HG02885 (cell line): ENCODE measurements at regions not wholly inside any gene's neighbourhood (a gene's known extent, or its start where the extent isn't known, plus 50 kb on each side); places are given as distances from the start of the nearest gene placed in this dataset.
"Not testable (repeated sequence)": the region's sequence is repeated elsewhere in the genome, so short reads cannot be mapped to it uniquely, and the experiment has no call there.

Source experiments
- ATAC-seq: cut with Tn5 transposase; IDR thresholded peaks from one replicate; pipeline ENCODE4 v1.9.1; 2021; ENCODE audit warnings: mild to moderate bottlenecking; ENCODE audit not compliant: unreplicated experiment, poor library complexity

GRCh38 chr1:208344202-208344857, 100.1 kb upstream of the PLXNA2 start:
- no peak for ATAC-seq

GRCh38 chr1:208347191-208347590, 103.0 kb upstream of the PLXNA2 start:
- ATAC-seq = no peak

GRCh38 chr1:208349694-208350330, 105.6 kb upstream of the PLXNA2 start:
- ATAC-seq = no peak

GRCh38 chr1:208350815-208351214, 106.6 kb upstream of the PLXNA2 start:
- no peak for ATAC-seq

GRCh38 chr1:208351838-208352237, 107.7 kb upstream of the PLXNA2 start:
- no peak for ATAC-seq

- not testable (repeated sequence) for ATAC-seq
Observed at GRCh38 chr1:208353797-208354196, 109.6 kb upstream of the PLXNA2 start.

GRCh38 chr1:208357644-208358507, 113.7 kb upstream of the PLXNA2 start:
- no peak for ATAC-seq

GRCh38 chr1:208358651-208359050, 114.5 kb upstream of the PLXNA2 start:
- ATAC-seq = no peak

- no peak for ATAC-seq
Observed at GRCh38 chr1:208362011-208362410, 117.8 kb upstream of the PLXNA2 start.

- no peak for ATAC-seq
Observed at GRCh38 chr1:208366559-208366958, 122.4 kb upstream of the PLXNA2 start.

- ATAC-seq = no peak
Observed at GRCh38 chr1:208369045-208369444, 124.9 kb upstream of the PLXNA2 start.

GRCh38 chr1:208369658-208370057, 125.5 kb upstream of the PLXNA2 start:
- no peak for ATAC-seq

- ATAC-seq = no peak
Observed at GRCh38 chr1:208374391-208374941, 130.3 kb upstream of the PLXNA2 start.

GRCh38 chr1:208381481-208381880, 137.3 kb upstream of the PLXNA2 start:
- ATAC-seq = no peak

- no peak for ATAC-seq
Observed at GRCh38 chr1:208387908-208388811, 144.0 kb upstream of the PLXNA2 start.

- no peak for ATAC-seq
Observed at GRCh38 chr1:208393416-208393815, 149.2 kb upstream of the PLXNA2 start.

- no peak for ATAC-seq
Observed at GRCh38 chr1:208393826-208394225, 149.6 kb upstream of the PLXNA2 start.

GRCh38 chr1:208397286-208397685, 153.1 kb upstream of the PLXNA2 start:
- no peak for ATAC-seq

- no peak for ATAC-seq
Observed at GRCh38 chr1:208405014-208405413, 160.8 kb upstream of the PLXNA2 start.

- no peak for ATAC-seq
Observed at GRCh38 chr1:208409176-208409575, 165.0 kb upstream of the PLXNA2 start.
